Tibial nerve (tissue), 4 donors: ENCODE measurements at regions not wholly inside any gene's neighbourhood (a gene's known extent, or its start where the extent isn't known, plus 50 kb on each side); places are given as distances from the start of the nearest gene placed in this dataset.

Experiments used
- DNase-seq, 2 donors: peaks; one replicate each; pipeline ENCODE4 v3.0.0-alpha.2; 2019; ENCODE audit warnings: low spot score in 2 of 2
- H3K27ac ChIP-seq, 4 donors: fragments of 200-600 bp; sonication (generic) in 3 of 4; one replicate each; pipeline ENCODE4 v1.5.1; 2017 to 2019; ENCODE audit warnings: mild to moderate bottlenecking in 1 of 4
- H3K27me3 ChIP-seq, 2 donors: fragments of 200-600 bp; sonication (generic) in 1 of 2; one replicate each; pipeline versions ENCODE4 v1.5.1 to v1.6.0; 2017 to 2019
- H3K36me3 ChIP-seq, 3 donors: fragments of 200-600 bp; sonication (generic); one replicate each; pipeline ENCODE4 v1.5.1; 2018 to 2019
- H3K4me1 ChIP-seq, 4 donors: fragments of 200-600 bp; sonication (generic) in 3 of 4; one replicate each; pipeline ENCODE4 v1.5.1; 2017 to 2019
- H3K4me3 ChIP-seq, 4 donors: fragments of 200-600 bp; sonication (generic) in 3 of 4; one replicate each; pipeline ENCODE4 v1.5.1; 2017 to 2019; ENCODE audit warnings: mild to moderate bottlenecking in 1 of 4, moderate library complexity in 1 of 4
- H3K9me3 ChIP-seq, 4 donors: fragments of 200-600 bp; sonication (generic) in 3 of 4; one replicate each; pipeline ENCODE4 v1.5.1; 2017 to 2019
- EP300 ChIP-seq, 2 donors: sonication (generic); formaldehyde crosslinking; IDR thresholded peaks; one replicate each; pipeline ENCODE4 v1.6.1; 2017; ENCODE audit warnings: antibody characterized with exemption in 2 of 2, mild to moderate bottlenecking in 1 of 2
- POLR2A ChIP-seq, 2 donors: fragments of 450-650 bp; IDR thresholded peaks; one replicate each; pipeline ENCODE4 v1.6.1; 2017; ENCODE audit warnings: antibody characterized with exemption in 2 of 2, mild to moderate bottlenecking in 2 of 2, moderate library complexity in 2 of 2
- WGBS, 2 donors: methylation state at CpG; one replicate each; pipeline ENCODE4 v1.1.5; 2018; 5-methylcytosine and 5-hydroxymethylcytosine counted together
- TF ChIP-seq, protein P1 (sequence below), 5 experiments: fragments of 200-600 bp in 3 of 5; fragments of 450-650 bp in 2 of 5; sonication (generic) in 3 of 5; IDR thresholded peaks; one replicate each; pipeline ENCODE4 v1.5.1; 2016 to 2019; ENCODE audit warnings: antibody characterized with exemption in 5 of 5, mild to moderate bottlenecking in 3 of 5, moderate library complexity in 2 of 5

DNA sequence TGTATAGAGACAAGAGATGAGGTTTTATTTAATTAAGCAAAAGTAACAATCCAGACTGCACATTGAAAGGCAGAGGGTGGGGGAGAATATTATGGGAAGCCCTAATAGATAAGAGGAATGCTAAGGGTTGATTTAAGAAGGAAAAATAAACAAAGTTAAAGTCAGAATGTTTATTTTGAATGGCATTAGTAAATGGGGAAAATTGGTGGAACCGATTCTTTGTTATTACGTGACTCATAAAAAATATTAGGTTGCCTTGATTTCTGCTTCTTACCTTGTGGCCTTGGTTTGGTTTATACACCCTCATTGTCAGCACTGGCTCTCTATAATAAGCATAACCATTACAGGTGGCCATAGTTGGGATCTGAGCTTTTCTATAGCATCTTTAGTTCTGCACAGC, 674.8 kb upstream of the CITED2 start:
- Histone ChIP-seq H3K27me3 (no peaks in the 10 kb centered on the region), H3K9me3 (no peaks in the 10 kb centered on the region), H3K4me3 (no peak overlapping the region), H3K36me3 (no peaks in the 10 kb centered on the region), H3K27ac (no peak overlapping the region), H3K4me1 (no peaks in the 10 kb centered on the region)
- TF ChIP-seq, protein P1, sequence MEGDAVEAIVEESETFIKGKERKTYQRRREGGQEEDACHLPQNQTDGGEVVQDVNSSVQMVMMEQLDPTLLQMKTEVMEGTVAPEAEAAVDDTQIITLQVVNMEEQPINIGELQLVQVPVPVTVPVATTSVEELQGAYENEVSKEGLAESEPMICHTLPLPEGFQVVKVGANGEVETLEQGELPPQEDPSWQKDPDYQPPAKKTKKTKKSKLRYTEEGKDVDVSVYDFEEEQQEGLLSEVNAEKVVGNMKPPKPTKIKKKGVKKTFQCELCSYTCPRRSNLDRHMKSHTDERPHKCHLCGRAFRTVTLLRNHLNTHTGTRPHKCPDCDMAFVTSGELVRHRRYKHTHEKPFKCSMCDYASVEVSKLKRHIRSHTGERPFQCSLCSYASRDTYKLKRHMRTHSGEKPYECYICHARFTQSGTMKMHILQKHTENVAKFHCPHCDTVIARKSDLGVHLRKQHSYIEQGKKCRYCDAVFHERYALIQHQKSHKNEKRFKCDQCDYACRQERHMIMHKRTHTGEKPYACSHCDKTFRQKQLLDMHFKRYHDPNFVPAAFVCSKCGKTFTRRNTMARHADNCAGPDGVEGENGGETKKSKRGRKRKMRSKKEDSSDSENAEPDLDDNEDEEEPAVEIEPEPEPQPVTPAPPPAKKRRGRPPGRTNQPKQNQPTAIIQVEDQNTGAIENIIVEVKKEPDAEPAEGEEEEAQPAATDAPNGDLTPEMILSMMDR (IDR thresholded peaks at IDR 0.05) = no peak
- TF ChIP-seq POLR2A (IDR thresholded peaks at IDR 0.05) = no peak
- TF ChIP-seq EP300 (IDR thresholded peaks at IDR 0.05) = no peak
- WGBS, 2 donors = 79 to 84% methylated on average over 2 of the region's 2 CpGs
- no peak for DNase-seq

DNA sequence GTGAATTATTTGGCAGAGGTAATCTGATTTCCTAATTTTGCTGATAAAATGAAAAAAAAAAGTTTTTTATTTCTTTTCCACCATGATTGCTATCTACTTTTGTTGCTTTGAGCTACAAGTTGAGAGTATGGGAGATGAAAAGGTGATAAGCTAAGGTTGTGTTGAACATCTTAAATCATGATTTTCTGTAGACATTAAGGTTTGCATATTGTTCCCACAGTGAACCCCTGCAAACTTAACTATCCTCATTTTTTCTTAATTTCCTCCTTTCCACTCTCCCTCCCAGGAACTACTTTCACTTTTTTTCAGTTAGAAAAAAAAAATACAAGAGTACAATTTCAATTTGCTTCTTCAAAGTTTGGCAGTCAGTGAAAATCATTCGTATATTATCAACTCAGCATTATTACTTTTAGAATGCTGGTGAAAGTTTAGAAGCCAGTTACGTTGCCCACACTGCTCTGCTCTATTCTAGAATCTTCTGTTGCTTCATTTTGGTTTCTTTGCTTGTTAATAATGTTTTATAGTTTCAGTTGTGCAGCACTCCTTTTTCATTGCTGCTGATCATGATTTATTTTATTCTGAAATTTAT, 673.8 kb upstream of the CITED2 start:
- Histone ChIP-seq H3K27ac (no peak overlapping the region), H3K36me3 (no peaks in the 10 kb centered on the region), H3K4me3 (no peak overlapping the region), H3K9me3 (no peaks in the 10 kb centered on the region), H3K4me1 (no peaks in the 10 kb centered on the region), H3K27me3 (no peaks in the 10 kb centered on the region)
- no peak for DNase-seq
- 16 to 35% methylated on average over 2 of the region's 2 CpGs for WGBS, 2 donors
- TF ChIP-seq, protein P1 (IDR thresholded peaks at IDR 0.05) = no peak
- TF ChIP-seq EP300 (IDR thresholded peaks at IDR 0.05) (no peak), POLR2A (IDR thresholded peaks at IDR 0.05) (no peak)

DNA sequence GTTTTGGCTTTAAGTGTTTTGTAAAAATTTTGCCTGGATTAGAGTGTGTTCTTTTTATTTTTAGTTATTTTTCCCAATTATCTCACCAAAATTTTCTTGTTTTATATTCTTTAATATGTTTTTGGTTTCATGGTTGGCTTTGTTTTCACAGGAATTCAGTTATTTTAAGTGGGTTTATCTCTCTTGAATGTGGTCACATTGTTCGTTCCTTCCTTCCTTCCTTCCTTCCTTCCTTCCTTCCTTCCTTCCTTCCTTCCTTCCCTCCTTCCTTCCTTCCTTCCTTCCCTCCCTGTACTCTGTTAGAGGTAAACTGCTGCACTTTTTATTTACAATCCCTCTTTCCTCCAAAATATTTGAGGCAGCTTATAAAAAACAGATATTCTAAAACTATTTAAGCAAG, 672.9 kb upstream of the CITED2 start:
- TF ChIP-seq, protein P1 (IDR thresholded peaks at IDR 0.05) = no peak
- TF ChIP-seq EP300 (IDR thresholded peaks at IDR 0.05) = no peak
- TF ChIP-seq POLR2A (IDR thresholded peaks at IDR 0.05) = no peak
- no peaks in the 10 kb centered on the region for H3K4me1 ChIP-seq
- DNase-seq = no peak
- H3K36me3 ChIP-seq = no peaks in the 10 kb centered on the region
- H3K27ac ChIP-seq = no peak overlapping the region
- no peak overlapping the region for H3K4me3 ChIP-seq
- no peaks in the 10 kb centered on the region for H3K9me3 ChIP-seq
- H3K27me3 ChIP-seq = no peaks in the 10 kb centered on the region
- WGBS, 2 donors = 83 to 100% methylated on average over 1 of the region's 1 CpG

DNA sequence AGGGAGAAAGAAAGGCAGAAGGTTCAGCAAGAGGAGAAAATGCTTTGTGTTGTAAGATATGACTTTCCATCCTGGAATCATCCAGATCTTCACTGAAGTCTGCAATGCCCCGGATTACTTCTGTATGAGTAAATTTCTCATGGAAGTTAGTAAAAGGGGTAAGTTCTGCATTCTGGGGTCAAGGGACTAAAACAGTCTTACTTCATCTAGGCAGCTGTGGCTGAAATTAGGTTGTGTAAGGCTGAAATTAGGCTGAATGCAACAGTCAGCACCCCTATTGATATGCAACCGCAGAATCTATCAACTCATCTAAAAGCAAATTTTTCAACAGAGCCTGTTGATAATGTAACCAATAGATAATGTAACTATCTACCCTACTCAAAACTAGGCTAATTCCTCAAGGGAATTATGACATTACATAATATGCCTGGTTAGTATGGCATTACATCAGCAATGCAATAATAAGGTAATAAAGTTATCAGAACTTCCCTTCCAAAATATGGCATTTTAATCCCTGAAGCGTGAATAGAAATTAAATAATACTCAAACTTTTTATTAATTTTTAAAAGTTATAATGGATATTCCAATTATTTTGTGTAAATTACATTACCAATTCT, 671.7 kb upstream of the CITED2 start:
- no peak for DNase-seq
- Histone ChIP-seq H3K4me1 (no peaks in the 10 kb centered on the region), H3K4me3 (no peak overlapping the region), H3K36me3 (no peaks in the 10 kb centered on the region), H3K27me3 (no peaks in the 10 kb centered on the region), H3K27ac (no peak overlapping the region), H3K9me3 (no peaks in the 10 kb centered on the region)
- 82 to 98% methylated on average over 3 of the region's 3 CpGs for WGBS, 2 donors
- TF ChIP-seq POLR2A (IDR thresholded peaks at IDR 0.05) (no peak), EP300 (IDR thresholded peaks at IDR 0.05) (no peak)
- TF ChIP-seq, protein P1 (IDR thresholded peaks at IDR 0.05) = no peak

DNA sequence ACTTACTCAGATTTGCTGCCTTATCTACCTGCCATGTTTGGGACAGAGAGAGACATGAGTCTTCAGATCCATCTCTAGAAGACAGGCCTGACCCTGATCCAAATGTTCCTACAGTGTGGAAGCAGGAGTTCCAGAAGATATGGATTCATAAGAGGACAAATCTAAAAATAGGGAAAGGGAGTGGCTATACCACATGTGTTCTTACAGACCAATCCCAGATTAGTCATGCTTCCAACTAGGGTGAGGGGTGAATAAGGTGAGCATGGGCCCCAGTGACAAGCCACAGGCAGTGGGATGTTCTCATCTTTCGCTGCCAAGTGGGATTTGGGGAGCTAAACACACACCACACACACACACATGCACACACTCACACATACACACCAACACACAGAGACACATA, 670.7 kb upstream of the CITED2 start:
- DNase-seq = no peak
- Histone ChIP-seq H3K9me3 (no peaks in the 10 kb centered on the region), H3K27me3 (no peaks in the 10 kb centered on the region), H3K36me3 (no peaks in the 10 kb centered on the region), H3K4me1 (no peaks in the 10 kb centered on the region), H3K4me3 (no peak overlapping the region), H3K27ac (no peak overlapping the region)
- TF ChIP-seq, protein P1 (IDR thresholded peaks at IDR 0.05) = no peak
- no peak for TF ChIP-seq EP300 (IDR thresholded peaks at IDR 0.05)
- WGBS, 2 donors = 86 to 100% methylated on average over 1 of the region's 1 CpG
